HepG2 (cell line): ENCODE measurements at regions not wholly inside any gene's neighbourhood (a gene's known extent, or its start where the extent isn't known, plus 50 kb on each side); places are given as distances from the start of the nearest gene placed in this dataset.

Experiments
- ATAC-seq: fragments of 200-7000 bp; cut with Tn5 transposase; 3 replicates; pipeline ENCODE4 v1.9.1; 2020; ENCODE audit warnings: mild to moderate bottlenecking, moderate library complexity
- BruUV-seq: library from RNA; stranded (reverse); fragments of 400-500 nt; replicated peaks from 2 replicates; lab custom pipeline; 2021; lab: Mats Ljungman, UMichigan
- CTCF ChIA-PET: fragments of 300-600 bp; formaldehyde crosslinking; extraction: SDS; loops from one replicate; lab custom pipeline; 2021; ENCODE audit warnings: low total read pairs, inconsistent platforms, low intra/inter-chr PET ratio; lab: Yijun Ruan, JAX
- POLR2A ChIA-PET: fragments of 350-600 bp; sonication (Branson Sonifier 250); formaldehyde crosslinking; loops from one replicate; lab custom pipeline; 2020; ENCODE audit warnings: antibody characterized with exemption, inconsistent platforms; lab: Yijun Ruan, JAX
- DNase-seq: peaks from one replicate; pipeline ENCODE4 v3.0.0-alpha.2; 2015; ENCODE audit warnings: low spot score
- FAIRE-seq: peaks from 3 replicates; lab custom pipeline; 2011; peaks lifted over from hg19 to GRCh38; lab: Jason Lieb, UNC
- H2AFZ ChIP-seq: one replicate; pipeline ENCODE4 v1.6.1; 2011; ENCODE audit warnings: low read length, inconsistent platforms
- H3K27ac ChIP-seq: fragments of 300-600 bp; 3 replicates; pipeline ENCODE4 v1.8.0; 2011; ENCODE audit warnings: mixed run types, mild to moderate bottlenecking, mixed read lengths, low read length, inconsistent platforms; ENCODE audit not compliant: insufficient read depth; ENCODE audit errors: extremely low read length
- H3K27me3 ChIP-seq, 2 experiments: fragments of 200-600 bp in 1 of 2; 2 replicates in 1 of 2; 3 replicates in 1 of 2; pipeline versions ENCODE4 v1.6.0 to v1.8.0; 2011; ENCODE audit warnings: low read length in 2 of 2, mild to moderate bottlenecking in 2 of 2, moderate library complexity in 2 of 2, inconsistent platforms in 1 of 2; ENCODE audit not compliant: insufficient read depth in 2 of 2, control insufficient read depth in 1 of 2
- H3K36me3 ChIP-seq, 2 experiments: fragments of 200-600 bp in 1 of 2; replicated peaks in 1 of 2; 2 replicates in 1 of 2; 3 replicates in 1 of 2; pipeline versions ENCODE4 v1.5.1 to v1.8.0; 2011; ENCODE audit warnings: low read length in 2 of 2, inconsistent platforms in 1 of 2; ENCODE audit not compliant: insufficient read depth in 2 of 2, control insufficient read depth in 1 of 2
- H3K4me1 ChIP-seq: 2 replicates; pipeline ENCODE4 v1.5.1; 2012; ENCODE audit warnings: low read length, inconsistent platforms; ENCODE audit not compliant: insufficient read depth
- H3K4me2 ChIP-seq: 2 replicates; pipeline ENCODE4 v1.6.0; 2011; ENCODE audit warnings: low read depth, low read length, inconsistent platforms
- H3K4me3 ChIP-seq, 3 experiments: fragments of 200-600 bp in 1 of 3; sonication (generic), shearing (Covaris generic) in 1 of 3; replicated peaks in 1 of 3; 2 replicates each; pipeline ENCODE4 v1.5.1; 2011 to 2016; ENCODE audit warnings: low read length in 3 of 3, inconsistent platforms in 2 of 3, low read depth in 2 of 3, mild to moderate bottlenecking in 2 of 3, control low read depth in 1 of 3, mixed read lengths in 1 of 3; ENCODE audit not compliant: insufficient read depth in 1 of 3
- H3K79me2 ChIP-seq: one replicate; pipeline ENCODE4 v1.6.1; 2011; ENCODE audit warnings: low read length, inconsistent platforms; ENCODE audit not compliant: insufficient read depth
- H3K9ac ChIP-seq: 2 replicates; pipeline ENCODE4 v1.6.0; 2011; ENCODE audit warnings: mild to moderate bottlenecking, low read depth, low read length, inconsistent platforms; ENCODE audit not compliant: insufficient read depth
- H3K9me3 ChIP-seq: 2 replicates; pipeline ENCODE4 v1.5.1; 2012; ENCODE audit warnings: mild to moderate bottlenecking, low read length
- H4K20me1 ChIP-seq: 2 replicates; pipeline ENCODE4 v1.6.0; 2011; ENCODE audit warnings: inconsistent platforms, mild to moderate bottlenecking, low read length, moderate library complexity; ENCODE audit not compliant: insufficient read depth
- DNMT3B ChIP-seq: conservative IDR thresholded peaks from 2 replicates; pipeline ENCODE4 v1.6.1; 2016; ENCODE audit warnings: missing biosample characterization, control low read depth
- GLMP ChIP-seq: sonication (generic); formaldehyde crosslinking; IDR thresholded peaks from 2 replicates; pipeline ENCODE4 v1.9.0; 2021; ENCODE audit warnings: missing genetic modification reagents, mild to moderate bottlenecking, borderline replicate concordance
- KLF16 ChIP-seq, 2 experiments: sonication (generic) in 1 of 2; formaldehyde crosslinking in 1 of 2; IDR thresholded peaks; 2 replicates each; pipeline versions ENCODE4 v1.6.1 to v1.8.0; 2016 to 2023; ENCODE audit warnings: missing genetic modification reagents in 2 of 2, missing compliant biosample characterization in 1 of 2
- PHF20 ChIP-seq: sonication (generic); formaldehyde crosslinking; IDR thresholded peaks from 2 replicates; pipeline ENCODE4 v1.5.0; 2020; ENCODE audit warnings: mild to moderate bottlenecking, missing genetic modification reagents
- POLR2A ChIP-seq, 2 experiments: IDR thresholded peaks; 2 replicates each; pipeline ENCODE4 v1.6.1; 2011; ENCODE audit warnings: low read depth in 2 of 2, low read length in 2 of 2, mild to moderate bottlenecking in 1 of 2, moderate library complexity in 1 of 2; ENCODE audit not compliant: insufficient read depth in 1 of 2
- RBAK ChIP-seq: sonication (generic); formaldehyde crosslinking; IDR thresholded peaks from 2 replicates; pipeline ENCODE4 v1.5.1; 2020; ENCODE audit warnings: mild to moderate bottlenecking, missing genetic modification reagents
- RERE ChIP-seq: IDR thresholded peaks from 2 replicates; pipeline ENCODE4 v1.6.1; 2016; ENCODE audit warnings: low read depth, missing genetic modification reagents, missing compliant biosample characterization
- TAF1 ChIP-seq: sonication (generic); formaldehyde crosslinking; IDR thresholded peaks from 2 replicates; pipeline ENCODE4 v1.4.0; 2020; ENCODE audit warnings: missing genetic modification reagents
- TBL1XR1 ChIP-seq: fragments of 150-350 bp; IDR thresholded peaks from 2 replicates; pipeline ENCODE4 v1.6.1; 2014; ENCODE audit warnings: borderline replicate concordance, low read length; ENCODE audit not compliant: partially characterized antibody
- ZBTB8A ChIP-seq: sonication (generic); formaldehyde crosslinking; IDR thresholded peaks from 2 replicates; pipeline ENCODE4 v1.4.0; 2020; ENCODE audit warnings: mild to moderate bottlenecking, low read depth, missing genetic modification reagents, borderline replicate concordance
- ZNF20 ChIP-seq: sonication (generic); formaldehyde crosslinking; IDR thresholded peaks from 2 replicates; pipeline ENCODE4 v1.4.0; 2020; ENCODE audit warnings: mild to moderate bottlenecking, moderate library complexity, missing genetic modification reagents
- ZNF605 ChIP-seq: sonication (generic); formaldehyde crosslinking; IDR thresholded peaks from 2 replicates; pipeline ENCODE4 v1.8.0; 2022; ENCODE audit warnings: mild to moderate bottlenecking, missing genetic modification reagents
- ZNF652 ChIP-seq: IDR thresholded peaks from 2 replicates; pipeline ENCODE4 v1.6.1; 2016; ENCODE audit warnings: low read depth, borderline replicate concordance
- ZNF770 ChIP-seq: sonication (generic); formaldehyde crosslinking; IDR thresholded peaks from 2 replicates; pipeline ENCODE4 v1.5.0; 2020; ENCODE audit warnings: mild to moderate bottlenecking, missing genetic modification reagents
- ZSCAN22 ChIP-seq: sonication (generic); formaldehyde crosslinking; IDR thresholded peaks from 2 replicates; pipeline ENCODE4 v1.4.0; 2020; ENCODE audit warnings: mild to moderate bottlenecking, missing genetic modification reagents
- WGBS: methylation state at CpG from one replicate; pipeline ENCODE4 v1.1.6; 2017; ENCODE audit warnings: low lambda C conversion rate; 5-methylcytosine and 5-hydroxymethylcytosine counted together
- in situ Hi-C: cut with HindIII; loops from 2 replicates; pipeline ENCODE4 v1.10.0; 2017; ENCODE audit warnings: low pct_unique_long_range_greater_than_20kb; ENCODE audit not compliant: extremely low pct_ligation_motif_present
- intact Hi-C: fragments of 100-400 bp; cut with micrococcal nuclease; formaldehyde crosslinking; loops from one replicate; pipeline ENCODE4 v1.10.0; 2022; ENCODE audit not compliant: unreplicated experiment

DNA sequence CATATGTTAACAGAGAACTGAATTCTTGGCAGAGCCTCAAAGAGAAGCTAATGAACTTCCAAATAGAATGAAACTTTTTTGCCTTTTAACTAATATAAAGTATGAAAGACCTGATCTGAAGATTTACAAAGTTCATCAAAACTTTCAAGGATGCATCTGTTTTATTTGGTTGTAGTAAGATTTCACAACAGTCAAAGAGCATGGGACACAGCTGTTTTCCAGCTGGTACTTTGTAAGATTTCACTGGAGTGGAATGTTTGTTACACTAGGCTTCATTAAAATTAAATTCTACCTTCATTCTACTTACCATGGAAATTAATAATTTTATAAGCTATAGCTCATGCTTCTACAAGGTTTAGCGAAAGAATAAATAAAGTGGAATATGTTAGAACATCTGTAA is 351.2 kb downstream of the SLC6A15 start (continued):
- TF ChIP-seq ZNF20 (CRISPR knock-in tag) (no peak), PHF20 (no peak)

DNA sequence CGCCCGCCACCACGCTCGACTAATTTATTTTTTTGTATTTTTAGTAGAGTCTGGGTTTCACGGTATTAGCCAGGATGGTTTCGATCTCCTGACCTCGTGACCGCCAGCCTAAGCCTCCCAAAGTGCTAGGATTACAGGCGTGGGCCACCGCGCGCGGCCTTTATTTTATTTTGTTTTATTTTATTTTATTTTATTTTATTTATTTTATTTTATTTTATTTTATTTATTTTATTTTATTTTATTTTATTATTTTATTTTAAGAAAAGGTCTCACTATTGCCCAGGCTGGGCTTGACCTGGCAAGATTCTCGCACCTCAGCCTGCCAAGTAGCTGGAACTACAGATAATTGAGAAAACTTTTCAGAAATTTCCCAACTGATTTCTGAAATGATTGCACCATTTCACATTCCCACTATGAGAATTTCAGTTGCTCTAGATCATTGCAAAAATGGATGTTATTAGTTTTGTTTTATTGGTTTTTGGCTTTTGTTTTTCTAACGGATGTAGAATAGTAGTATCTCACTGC is 358.3 kb downstream of the SLC6A15 start:
- Histone ChIP-seq H3K27me3 (no peaks in the 10 kb centered on the region), H3K79me2 (no peaks in the 10 kb centered on the region), H3K9me3 (no peaks in the 10 kb centered on the region), H3K4me3 (no peak overlapping the region), H3K4me1 (no peaks in the 10 kb centered on the region), H4K20me1 (no peaks in the 10 kb centered on the region), H2AFZ (no peak overlapping the region), H3K4me2 (no peak overlapping the region), H3K27ac (no peak overlapping the region), H3K9ac (no peak overlapping the region), H3K36me3 (no peaks in the 10 kb centered on the region)
- no peak for DNase-seq
- TF ChIP-seq ZSCAN22 (CRISPR knock-in tag), result no peak
- no peak for TF ChIP-seq TBL1XR1
- TF ChIP-seq ZNF605, result no peak
- no peak for TF ChIP-seq ZBTB8A (CRISPR knock-in tag)
- no peak for TF ChIP-seq POLR2A (IDR thresholded peaks at IDR 0.05; ENCODE audit: insufficient read depth in 1 of 2, low read depth in 2 of 2, low read length in 2 of 2)
- TF ChIP-seq KLF16 (CRISPR knock-in tag; IDR thresholded peaks at IDR 0.05), result no peak
- TF ChIP-seq DNMT3B (CRISPR knock-in tag), result no peak
- TF ChIP-seq ZNF652, result no peak
- TF ChIP-seq RBAK (CRISPR knock-in tag), result no peak
- no peak for TF ChIP-seq TAF1 (CRISPR knock-in tag)
- TF ChIP-seq GLMP (CRISPR knock-in tag), result no peak
- TF ChIP-seq RERE (CRISPR knock-in tag), result no peak
- no peak for TF ChIP-seq ZNF770
- POLR2A ChIA-PET, result no interaction called here
- 69% methylated on average over 15 of the region's 15 CpGs for WGBS
- no peak for FAIRE-seq
- no peak for ATAC-seq
- in situ Hi-C loops, result no loop called here
- CTCF ChIA-PET, result no interaction called here
- intact Hi-C loops, result no loop called here
- BruUV-seq, result no TSS peak
